HCT116 (cell line): ENCODE measurements at regions not wholly inside any gene's neighbourhood (a gene's known extent, or its start where the extent isn't known, plus 50 kb on each side); places are given as distances from the start of the nearest gene placed in this dataset.

Experiments used
- SP1 ChIP-seq: IDR thresholded peaks from 2 replicates; pipeline ENCODE4 v1.6.1; 2012; ENCODE audit warnings: low read depth
- TF ChIP-seq, protein P1 (sequence below), 3 experiments: fragments of 200-600 bp in 1 of 3; sonication (generic) in 1 of 3; IDR thresholded peaks in 2 of 3; conservative IDR thresholded peaks in 1 of 3; 2 replicates each; pipeline ENCODE4 v1.5.1; 2012 to 2017; ENCODE audit warnings: low read depth in 2 of 3, low read length in 2 of 3, antibody characterized with exemption in 1 of 3, borderline replicate concordance in 1 of 3, control low read depth in 1 of 3, mild to moderate bottlenecking in 1 of 3, mixed read lengths in 1 of 3, mixed run types in 1 of 3, moderate library complexity in 1 of 3; ENCODE audit not compliant: insufficient read depth in 1 of 3
- TF ChIP-seq, protein P2 (sequence below): IDR thresholded peaks from 2 replicates; pipeline ENCODE4 v1.6.1; 2012

DNA sequence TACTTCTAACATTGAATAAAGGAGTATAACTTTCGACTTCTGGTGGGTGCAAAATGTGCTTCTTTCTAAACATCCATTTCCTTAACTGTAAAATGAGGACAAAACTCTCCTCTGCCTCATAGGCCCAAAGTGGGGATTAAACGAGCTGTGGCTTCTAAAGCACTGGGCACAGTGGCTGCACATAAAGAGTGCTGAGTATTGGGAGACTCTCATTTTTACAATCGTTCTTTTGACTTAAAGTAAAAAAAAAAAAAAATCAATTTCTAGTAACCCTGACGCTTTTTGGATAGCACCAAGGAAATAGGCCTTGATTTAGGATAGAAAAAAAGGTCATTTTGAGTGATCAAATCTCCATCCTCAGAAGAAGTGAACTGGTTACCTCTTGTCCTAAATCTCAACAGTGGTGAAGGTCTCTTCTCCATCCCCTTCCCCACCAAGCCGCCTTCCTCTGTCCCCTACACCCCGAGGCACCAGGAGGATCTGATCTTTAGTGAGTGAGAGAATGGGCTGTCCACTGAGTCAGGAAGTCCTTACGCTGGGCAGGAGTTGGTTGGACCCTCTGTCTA, 161.6 kb downstream of the DDX1 start:
- TF ChIP-seq, protein P1, sequence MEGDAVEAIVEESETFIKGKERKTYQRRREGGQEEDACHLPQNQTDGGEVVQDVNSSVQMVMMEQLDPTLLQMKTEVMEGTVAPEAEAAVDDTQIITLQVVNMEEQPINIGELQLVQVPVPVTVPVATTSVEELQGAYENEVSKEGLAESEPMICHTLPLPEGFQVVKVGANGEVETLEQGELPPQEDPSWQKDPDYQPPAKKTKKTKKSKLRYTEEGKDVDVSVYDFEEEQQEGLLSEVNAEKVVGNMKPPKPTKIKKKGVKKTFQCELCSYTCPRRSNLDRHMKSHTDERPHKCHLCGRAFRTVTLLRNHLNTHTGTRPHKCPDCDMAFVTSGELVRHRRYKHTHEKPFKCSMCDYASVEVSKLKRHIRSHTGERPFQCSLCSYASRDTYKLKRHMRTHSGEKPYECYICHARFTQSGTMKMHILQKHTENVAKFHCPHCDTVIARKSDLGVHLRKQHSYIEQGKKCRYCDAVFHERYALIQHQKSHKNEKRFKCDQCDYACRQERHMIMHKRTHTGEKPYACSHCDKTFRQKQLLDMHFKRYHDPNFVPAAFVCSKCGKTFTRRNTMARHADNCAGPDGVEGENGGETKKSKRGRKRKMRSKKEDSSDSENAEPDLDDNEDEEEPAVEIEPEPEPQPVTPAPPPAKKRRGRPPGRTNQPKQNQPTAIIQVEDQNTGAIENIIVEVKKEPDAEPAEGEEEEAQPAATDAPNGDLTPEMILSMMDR (IDR thresholded peaks at IDR 0.05 in 2 of 3, conservative IDR thresholded peaks at IDR 0.05 in 1 of 3; ENCODE audit: borderline replicate concordance in 1 of 3, insufficient read depth in 1 of 3, low read depth in 2 of 3, low read length in 2 of 3): no peak
- TF ChIP-seq, protein P2, sequence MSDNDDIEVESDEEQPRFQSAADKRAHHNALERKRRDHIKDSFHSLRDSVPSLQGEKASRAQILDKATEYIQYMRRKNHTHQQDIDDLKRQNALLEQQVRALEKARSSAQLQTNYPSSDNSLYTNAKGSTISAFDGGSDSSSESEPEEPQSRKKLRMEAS: no peak
- TF ChIP-seq SP1: no peak
